ENCODE measurements at regions not wholly inside any gene's neighbourhood (a gene's known extent, or its start where the extent isn't known, plus 50 kb on each side); places are given as distances from the start of the nearest gene placed in this dataset.

GRCh38 chr5:173474881-173475287 is 141.6 kb downstream of the BOD1 start:
- no peaks in the 10 kb centered on the region for H3K4me1 ChIP-seq
- H3K9me3 ChIP-seq: no peaks in the 10 kb centered on the region
- intact Hi-C loops (cut with DNase I; ENCODE audit: low total_unique reads): no loop called here
- no peaks in the 10 kb centered on the region for H3K36me3 ChIP-seq
- H3K27me3 ChIP-seq: no peaks in the 10 kb centered on the region
- no peak overlapping the region for H3K27ac ChIP-seq
- no peak for DNase-seq
- no peak overlapping the region for H3K4me3 ChIP-seq
- TF ChIP-seq CTCF (IDR thresholded peaks at IDR 0.05): no peak

- H3K4me3 ChIP-seq: no peak overlapping the region
- H3K4me1 ChIP-seq: no peaks in the 10 kb centered on the region
- peak overlapping the region in 1 of 2 donors; percentile 68 for H3K27ac ChIP-seq
- H3K36me3 ChIP-seq: no peaks in the 10 kb centered on the region
- intact Hi-C loops (cut with DNase I; ENCODE audit: low total_unique reads): no loop called here
- no peaks in the 10 kb centered on the region for H3K9me3 ChIP-seq
- no peaks in the 10 kb centered on the region for H3K27me3 ChIP-seq
- TF ChIP-seq CTCF (IDR thresholded peaks at IDR 0.05) (no peak), POLR2A (IDR thresholded peaks at IDR 0.05) (no peak)
- no peak for DNase-seq
Measured at GRCh38 chr5:173473288-173473687, 143.2 kb downstream of the BOD1 start.

DNA sequence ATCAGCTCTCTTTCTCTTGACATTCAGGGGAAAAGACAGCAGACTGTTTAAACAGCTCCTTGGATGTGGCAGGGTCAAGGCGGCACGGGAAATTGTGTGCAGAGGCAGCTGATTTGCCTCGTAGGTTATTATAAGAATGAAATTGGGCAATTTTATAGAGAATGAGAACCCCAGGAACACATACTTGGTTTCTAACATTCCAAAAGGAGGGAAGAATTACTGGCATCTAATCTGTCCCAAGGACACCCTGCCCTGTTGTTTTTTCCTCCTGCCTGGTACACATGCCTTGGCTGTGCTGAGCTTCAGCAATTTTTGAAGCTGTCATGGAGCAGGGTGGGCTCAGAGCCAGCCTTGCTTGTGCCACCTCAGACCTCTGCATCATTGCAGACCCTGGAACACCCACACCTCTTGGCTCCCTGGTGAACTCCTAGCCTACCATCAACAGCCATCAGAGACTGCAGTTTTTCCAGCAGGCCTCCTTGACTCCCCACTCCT is 143.6 kb downstream of the BOD1 start:
- Histone ChIP-seq H3K27ac (peak overlapping the region in 1 of 2 donors; percentile 68), H3K36me3 (no peaks in the 10 kb centered on the region), H3K9me3 (no peaks in the 10 kb centered on the region), H3K27me3 (no peaks in the 10 kb centered on the region), H3K4me3 (no peak overlapping the region), H3K4me1 (no peaks in the 10 kb centered on the region)
- no peak for DNase-seq
- TF ChIP-seq POLR2A (IDR thresholded peaks at IDR 0.05) (no peak), CTCF (IDR thresholded peaks at IDR 0.05) (no peak)
- intact Hi-C loops (cut with DNase I; ENCODE audit: low total_unique reads): no loop called here

GRCh38 chr5:173472164-173472563 is 143.9 kb upstream of the STC2 start:
- DNase-seq: peak; percentile 51 to 52
- no peaks in the 10 kb centered on the region for H3K9me3 ChIP-seq
- no peaks in the 10 kb centered on the region for H3K27me3 ChIP-seq
- no peak overlapping the region for H3K4me3 ChIP-seq
- no peaks in the 10 kb centered on the region for H3K4me1 ChIP-seq
- no peaks in the 10 kb centered on the region for H3K36me3 ChIP-seq
- intact Hi-C loops (cut with DNase I; ENCODE audit: low total_unique reads): no loop called here
- no peak for TF ChIP-seq POLR2A (IDR thresholded peaks at IDR 0.05)
- no peak for TF ChIP-seq CTCF (IDR thresholded peaks at IDR 0.05)
- peak overlapping the region in 1 of 2 donors; percentile 68 for H3K27ac ChIP-seq

GRCh38 chr5:173468821-173469251 is 140.6 kb upstream of the STC2 start:
- Histone ChIP-seq H3K36me3 (no peaks in the 10 kb centered on the region), H3K4me3 (no peak overlapping the region), H3K9me3 (no peaks in the 10 kb centered on the region), H3K4me1 (no peaks in the 10 kb centered on the region), H3K27ac (no peak overlapping the region), H3K27me3 (no peaks in the 10 kb centered on the region)
- TF ChIP-seq CTCF (IDR thresholded peaks at IDR 0.05) (no peak), POLR2A (IDR thresholded peaks at IDR 0.05) (no peak)
- intact Hi-C loops (cut with DNase I; ENCODE audit: low total_unique reads): no loop called here
- no peak for DNase-seq
